ENCODE measurements at regions not wholly inside any gene's neighbourhood (a gene's known extent, or its start where the extent isn't known, plus 50 kb on each side); places are given as distances from the start of the nearest gene placed in this dataset.

GRCh38 chr21:22804151-22804550 is 1805.9 kb downstream of the NCAM2 start:
- TF ChIP-seq CTCF (IDR thresholded peaks at IDR 0.05) (no peak), EZH2 (IDR thresholded peaks at IDR 0.05) (no peak)

Data from neural progenitor cell (in vitro differentiated cells).